ENCODE measurements at regions not wholly inside any gene's neighbourhood (a gene's known extent, or its start where the extent isn't known, plus 50 kb on each side); places are given as distances from the start of the nearest gene placed in this dataset.
A peak's percentile ranks its signal among the peaks of the same experiment; 100 is the strongest.

GRCh38 chr6:24997231-24997630 is 61.5 kb upstream of the RIPOR2 start:
- no peak overlapping the region for H4K5ac ChIP-seq (ENCODE audit: insufficient read length, low read depth, low read length)
- POLR2A ChIA-PET (ENCODE audit: partially characterized antibody) = interaction anchor here (1.0 to 1.3 kb wide), 3 partner anchors 10 to 19 kb away, joined by 3 to 4 read pairs (median 3); no protein-coding TSS in a partner anchor
- H4K8ac ChIP-seq (ENCODE audit: extremely low read depth, insufficient read depth, low read length) = no peak overlapping the region
- peaks cover 7 to 21% (median 13%) of the 10 kb centered on the region in 4 experiments; a peak in 5 of 7 replicates for H3K4me1 ChIP-seq (replicated peaks in 1 of 4; ENCODE audit: control insufficient read depth in 3 of 4, insufficient read depth in 4 of 4, low read length in 3 of 4)
- H2AK5ac ChIP-seq (ENCODE audit: low read depth, low read length) = no peak overlapping the region
- H4K20me1 ChIP-seq (replicated peaks in 1 of 2; ENCODE audit: control insufficient read depth in 1 of 2, insufficient read depth in 2 of 2, low read length in 2 of 2) = no peaks in the 10 kb centered on the region
- no peak overlapping the region for H3K14ac ChIP-seq (ENCODE audit: insufficient read length)
- H2BK5ac ChIP-seq (ENCODE audit: low read depth, low read length) = no peak overlapping the region
- H3K56ac ChIP-seq (replicated peaks; ENCODE audit: insufficient read length, low read depth, low read length) = peak overlapping the region; percentile 27
- H2BK120ac ChIP-seq (replicated peaks; ENCODE audit: low read depth, low read length) = peak overlapping the region; percentile 72
- no peak overlapping the region for H3K4me3 ChIP-seq (ENCODE audit: extremely low read depth in 1 of 4, insufficient read depth in 2 of 4, low read depth in 3 of 4, low read length in 4 of 4)
- peak overlapping the region; percentile 68 for H4K91ac ChIP-seq (replicated peaks; ENCODE audit: insufficient read length, low read length)
- H3K4me2 ChIP-seq (ENCODE audit: insufficient read depth in 1 of 2, low read depth in 2 of 2, low read length in 2 of 2) = no peak overlapping the region
- FAIRE-seq = no peak
- no peaks in the 10 kb centered on the region for H3K79me1 ChIP-seq (ENCODE audit: low read depth, low read length)
- no peak overlapping the region for H2AFZ ChIP-seq (ENCODE audit: low read length)
- H3K4ac ChIP-seq (replicated peaks; ENCODE audit: insufficient read length, low read depth, low read length) = peak overlapping the region; percentile 28
- no peak overlapping the region for H3K23ac ChIP-seq (ENCODE audit: insufficient read length)
- H3K27me3 ChIP-seq (replicated peaks in 1 of 4; ENCODE audit: control insufficient read depth in 3 of 4, extremely low read depth in 1 of 4, insufficient read depth in 3 of 4, low read length in 3 of 4) = no peaks in the 10 kb centered on the region
- CTCF ChIA-PET (ENCODE audit: partially characterized antibody) = interaction anchor here (0.9 to 3.1 kb wide), 6 partner anchors 16 to 141 kb away, joined by 3 to 10 read pairs (median 4); no protein-coding TSS in a partner anchor
- peaks cover 0 to 6% (median 0%) of the 10 kb centered on the region in 4 experiments; a peak in 2 of 8 replicates for H3K36me3 ChIP-seq (ENCODE audit: control insufficient read depth in 2 of 4, insufficient read depth in 4 of 4, low read length in 3 of 4)
- no peaks in the 10 kb centered on the region for H3K79me2 ChIP-seq (ENCODE audit: control insufficient read depth in 1 of 2, insufficient read depth in 2 of 2, low read length in 2 of 2)
- H3K18ac ChIP-seq (ENCODE audit: extremely low read depth, low read length) = no peak overlapping the region
- H3K27ac ChIP-seq (ENCODE audit: low read depth, low read length) = no peak overlapping the region
- H3K9ac ChIP-seq (replicated peaks in 1 of 4; ENCODE audit: extremely low read depth in 1 of 4, low read depth in 3 of 4, low read length in 3 of 4) = no peak overlapping the region
- peak overlapping the region; percentile 53; the same call in 1 of the 2 replicates for H2BK20ac ChIP-seq (ENCODE audit: low read length)
- H3K23me2 ChIP-seq (ENCODE audit: low read depth, low read length) = no peaks in the 10 kb centered on the region
- H2BK12ac ChIP-seq (ENCODE audit: low read depth, low read length) = no peak overlapping the region
- WGBS, 2 experiments (ENCODE audit: extremely low coverage in 1 of 2, insufficient coverage in 1 of 2, insufficient read length in 1 of 2, insufficient replicate concordance in 2 of 2, low coverage in 1 of 2, low lambda C conversion rate in 2 of 2, missing lambda C conversion rate in 1 of 2) = 50% methylated on average over 1 of the region's 1 CpG; no CpG with 5 or more reads in 1 of the 2 experiments
- H3K9me3 ChIP-seq (ENCODE audit: insufficient read depth in 2 of 2, low read depth in 1 of 2, low read length in 1 of 2) = peaks cover 0 to 6% of the 10 kb centered on the region in 2 experiments; a peak in 2 of 4 replicates
- no peak for DNase-seq (ENCODE audit: low read depth in 1 of 2, low spot score in 2 of 2)
- no peak overlapping the region for H2BK15ac ChIP-seq (ENCODE audit: low read length)
- TF ChIP-seq ATF3 (IDR thresholded peaks at IDR 0.05; ENCODE audit: insufficient read depth, low read depth, low read length) (no peak), ZNF274 (IDR thresholded peaks at IDR 0.05; ENCODE audit: borderline replicate concordance, extremely low read depth, low read length) (no peak), SP2 (IDR thresholded peaks at IDR 0.05; ENCODE audit: low read length) (no peak), SIN3A (conservative IDR thresholded peaks at IDR 0.05 in 1 of 2, IDR thresholded peaks at IDR 0.05 in 1 of 2; ENCODE audit: low read depth in 1 of 2, low read length in 2 of 2) (no peak), GABPA (IDR thresholded peaks at IDR 0.05; ENCODE audit: borderline replicate concordance, insufficient read depth, low read length) (no peak), EZH2 (IDR thresholded peaks at IDR 0.05; ENCODE audit: low read depth, low read length, severe bottlenecking) (no peak), SP1 (IDR thresholded peaks at IDR 0.05; ENCODE audit: low read depth, low read length) (no peak), YY1 (IDR thresholded peaks at IDR 0.05; ENCODE audit: low read depth, low read length) (no peak), MAX (IDR thresholded peaks at IDR 0.05) (no peak), TEAD4 (IDR thresholded peaks at IDR 0.05; ENCODE audit: low read depth, low read length) (no peak), BACH1 (IDR thresholded peaks at IDR 0.05; ENCODE audit: low read length) (no peak), CHD1 (IDR thresholded peaks at IDR 0.05; ENCODE audit: low read depth, low read length) (no peak), TCF12 (IDR thresholded peaks at IDR 0.05; ENCODE audit: low read depth, low read length) (no peak), POLR2A (IDR thresholded peaks at IDR 0.05; ENCODE audit: control extremely low read depth in 1 of 2, low read depth in 2 of 2, low read length in 2 of 2) (no peak)

Data from H1 (cell line).